Left cardiac atrium (tissue), 4 donors: ENCODE measurements at regions not wholly inside any gene's neighbourhood (a gene's known extent, or its start where the extent isn't known, plus 50 kb on each side); places are given as distances from the start of the nearest gene placed in this dataset.
A peak's percentile ranks its signal among the peaks of the same experiment; 100 is the strongest.

ENCODE experiments used
- ATAC-seq, 2 donors: fragments of 200-7000 bp; cut with Tn5 transposase; one replicate each; pipeline ENCODE4 v1.9.1; 2020; ENCODE audit warnings: mild to moderate bottlenecking in 2 of 2, moderate library complexity in 2 of 2
- DNase-seq: peaks from one replicate; pipeline ENCODE4 v3.0.0-alpha.2; 2020
- intact Hi-C, 2 donors: fragments of 100-400 bp; cut with DNase I; formaldehyde crosslinking; loops; one replicate each; pipeline versions ENCODE4 v1.14.1 to v1.15.1; 2022 to 2023
- donor health status: DM: no; HTN: yes; CAD: no.
- donor health status: DM: no; HTN: yes; CAD: no; lungs with severe emphysema.
- donor health status: DM: yes; HTN: yes; CAD: no.
- donor health status: Dilated cardiomyopathy.

- ATAC-seq (no peak), DNase-seq (no peak)
- intact Hi-C loops = no loop called here
These were observed 55.4 kb downstream of the CCER1 start for GRCh38 chr12:90899456-90900182.

GRCh38 chr12:90897986-90898385, 57.0 kb downstream of the CCER1 start:
- DNase-seq (no peak), ATAC-seq (no peak)
- intact Hi-C loops = no loop called here

- intact Hi-C loops = no loop called here
- ATAC-seq = no peak
- no peak for DNase-seq
These were observed 57.7 kb downstream of the CCER1 start for GRCh38 chr12:90897316-90897715.

- ATAC-seq = no peak
- intact Hi-C loops = no loop called here
These were observed 58.2 kb downstream of the CCER1 start for GRCh38 chr12:90896821-90897220.

GRCh38 chr12:90896164-90896563, 58.8 kb downstream of the CCER1 start:
- ATAC-seq (no peak), DNase-seq (no peak)
- intact Hi-C loops = no loop called here

More at GRCh38 chr12:90896821-90897220, 58.2 kb downstream of the CCER1 start:
- no peak for DNase-seq

GRCh38 chr12:90888316-90888715, 66.7 kb downstream of the CCER1 start:
- intact Hi-C loops = no loop called here
- no peak for DNase-seq
- no peak for ATAC-seq

GRCh38 chr12:90883456-90883855, 71.5 kb downstream of the CCER1 start:
- DNase-seq (no peak), ATAC-seq (no peak)
- intact Hi-C loops = no loop called here

GRCh38 chr12:90871726-90872096, 83.3 kb downstream of the CCER1 start:
- intact Hi-C loops = no loop called here
- ATAC-seq = no peak
- DNase-seq = no peak

GRCh38 chr12:90870971-90871725, 83.8 kb downstream of the CCER1 start:
- intact Hi-C loops = no loop called here
- no peak for DNase-seq
- ATAC-seq = no peak

- DNase-seq (no peak), ATAC-seq (no peak)
- intact Hi-C loops = no loop called here
These were observed 86.3 kb downstream of the CCER1 start for GRCh38 chr12:90868626-90869025.

GRCh38 chr12:90859591-90859990, 95.4 kb downstream of the CCER1 start:
- DNase-seq (no peak), ATAC-seq (no peak)
- intact Hi-C loops = loop anchor here in 1 of 2 donors (5.0 kb wide), 1 partner anchor 1317 kb away; no protein-coding TSS in a partner anchor

- intact Hi-C loops = loop anchor here in 1 of 2 donors (5.0 kb wide), 1 partner anchor 1316 kb away; no protein-coding TSS in a partner anchor
- no peak for ATAC-seq
- no peak for DNase-seq
These were observed 96.7 kb downstream of the CCER1 start for GRCh38 chr12:90858252-90858651.

- ATAC-seq = no peak
- intact Hi-C loops = loop anchor here in 1 of 2 donors (5.0 kb wide), 1 partner anchor 1313 kb away; no protein-coding TSS in a partner anchor
- no peak for DNase-seq
These were observed 99.4 kb downstream of the CCER1 start for GRCh38 chr12:90855534-90855933.

GRCh38 chr12:90854136-90854689, 100.8 kb downstream of the CCER1 start:
- DNase-seq (no peak), ATAC-seq (peak; percentile 56 to 57)
- intact Hi-C loops = no loop called here

- intact Hi-C loops = no loop called here
- DNase-seq (no peak), ATAC-seq (no peak)
These were observed 102.9 kb downstream of the CCER1 start for GRCh38 chr12:90851800-90852718.

- no peak for DNase-seq
- intact Hi-C loops = no loop called here
- no peak for ATAC-seq
These were observed 112.5 kb downstream of the CCER1 start for GRCh38 chr12:90842477-90842876.

- no peak for DNase-seq
- intact Hi-C loops = no loop called here
- no peak for ATAC-seq
These were observed 113.6 kb downstream of the CCER1 start for GRCh38 chr12:90841336-90841735.

GRCh38 chr12:90839346-90839745, 115.6 kb downstream of the CCER1 start:
- no peak for ATAC-seq
- intact Hi-C loops = no loop called here
- DNase-seq = no peak

- ATAC-seq (peak; percentile 95 to 99), DNase-seq (no peak)
- intact Hi-C loops = no loop called here
These were observed 118.3 kb downstream of the CCER1 start for GRCh38 chr12:90836689-90837088.
